Astrocyte (in vitro differentiated cells and primary cell): ENCODE measurements at regions not wholly inside any gene's neighbourhood (a gene's known extent, or its start where the extent isn't known, plus 50 kb on each side); places are given as distances from the start of the nearest gene placed in this dataset.

Experiments used
- DNase-seq: peaks from one replicate; pipeline ENCODE4 v3.0.0-alpha.2; 2010; ENCODE audit warnings: low read depth
- FAIRE-seq: peaks from 2 replicates; lab custom pipeline; 2011; peaks lifted over from hg19 to GRCh38; lab: Jason Lieb, UNC
- H2AFZ ChIP-seq: 2 replicates; pipeline ENCODE4 v1.6.0; 2012; ENCODE audit warnings: low read depth, low read length, inconsistent platforms
- H3K27ac ChIP-seq: 2 replicates; pipeline ENCODE4 v1.5.1; 2011; ENCODE audit warnings: low read depth, low read length, inconsistent platforms
- H3K27me3 ChIP-seq: 2 replicates; pipeline ENCODE4 v1.6.0; 2011; ENCODE audit warnings: low read length, inconsistent platforms; ENCODE audit not compliant: insufficient read depth
- H3K36me3 ChIP-seq: 2 replicates; pipeline ENCODE4 v1.5.1; 2011; ENCODE audit warnings: low read length, inconsistent platforms; ENCODE audit not compliant: insufficient read depth
- H3K4me1 ChIP-seq: 2 replicates; pipeline ENCODE4 v1.5.1; 2011; ENCODE audit warnings: low read length, inconsistent platforms; ENCODE audit not compliant: insufficient read depth
- H3K4me2 ChIP-seq: 2 replicates; pipeline ENCODE4 v1.6.0; 2012; ENCODE audit warnings: low read length, inconsistent platforms
- H3K4me3 ChIP-seq: 2 replicates; pipeline ENCODE4 v1.5.1; 2011; ENCODE audit warnings: low read depth, mild to moderate bottlenecking, low read length, inconsistent platforms; ENCODE audit not compliant: insufficient read depth
- H3K79me2 ChIP-seq: 2 replicates; pipeline ENCODE4 v1.6.0; 2012; ENCODE audit warnings: mild to moderate bottlenecking, low read length, inconsistent platforms; ENCODE audit not compliant: insufficient read depth
- H3K9ac ChIP-seq: 2 replicates; pipeline ENCODE4 v1.6.0; 2012; ENCODE audit warnings: mild to moderate bottlenecking, low read length, inconsistent platforms
- H3K9me3 ChIP-seq: 2 replicates; pipeline ENCODE4 v1.5.1; 2012; ENCODE audit warnings: low read depth, mild to moderate bottlenecking, low read length, inconsistent platforms; ENCODE audit not compliant: insufficient read depth
- H4K20me1 ChIP-seq: 2 replicates; pipeline ENCODE4 v1.6.0; 2012; ENCODE audit warnings: low read length, inconsistent platforms; ENCODE audit not compliant: insufficient read depth
- H3K27ac Mint-ChIP-seq: one replicate; pipeline ENCODE4 v1.8.0; 2021; ENCODE audit warnings: mild to moderate bottlenecking, mixed read lengths; ENCODE audit not compliant: unreplicated experiment
- H3K27me3 Mint-ChIP-seq: one replicate; pipeline ENCODE4 v1.8.0; 2021; ENCODE audit warnings: low read depth, mixed read lengths; ENCODE audit not compliant: unreplicated experiment
- H3K36me3 Mint-ChIP-seq: one replicate; pipeline ENCODE4 v1.8.0; 2021; ENCODE audit warnings: low read depth, mixed read lengths; ENCODE audit not compliant: unreplicated experiment
- H3K4me1 Mint-ChIP-seq: one replicate; pipeline ENCODE4 v1.8.0; 2021; ENCODE audit warnings: low read depth, mixed read lengths; ENCODE audit not compliant: unreplicated experiment
- H3K4me3 Mint-ChIP-seq: one replicate; pipeline ENCODE4 v1.8.0; 2021; ENCODE audit warnings: mild to moderate bottlenecking, moderate library complexity, mixed read lengths; ENCODE audit not compliant: unreplicated experiment
- H3K9me3 Mint-ChIP-seq: one replicate; pipeline ENCODE4 v1.8.0; 2021; ENCODE audit warnings: mild to moderate bottlenecking, mixed read lengths; ENCODE audit not compliant: unreplicated experiment
- EZH2 ChIP-seq: IDR thresholded peaks from 2 replicates; pipeline ENCODE4 v1.6.1; 2012; ENCODE audit warnings: mild to moderate bottlenecking, low read length, inconsistent platforms; ENCODE audit not compliant: insufficient read depth
- TF ChIP-seq, protein P1 (sequence below): IDR thresholded peaks from 2 replicates; pipeline ENCODE4 v1.5.1; 2011; ENCODE audit warnings: low read depth, mild to moderate bottlenecking, inconsistent platforms, low read length, moderate library complexity; ENCODE audit not compliant: insufficient read depth

DNA sequence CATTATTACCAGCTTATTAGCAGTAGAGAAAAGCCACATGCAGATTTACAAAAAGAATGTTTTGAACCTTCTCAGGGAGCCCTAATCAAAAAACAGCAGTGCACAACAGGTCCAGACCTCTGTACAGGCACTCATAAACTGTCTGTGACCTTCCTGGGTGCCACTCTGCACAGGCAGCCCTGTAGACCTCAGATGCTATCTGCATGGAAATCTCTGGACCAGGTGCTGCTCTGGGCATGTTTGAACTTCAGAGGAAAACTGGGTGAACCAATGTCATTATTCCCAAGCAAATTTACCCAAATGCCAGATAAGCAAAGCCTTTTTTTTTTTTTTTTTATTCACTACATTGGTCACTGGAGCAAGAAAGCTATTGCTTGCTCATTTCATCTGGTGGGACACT lies 104.2 kb downstream of the NPY start:
- H3K27ac ChIP-seq: no peak overlapping the region
- no peak overlapping the region for H2AFZ ChIP-seq
- H3K4me2 ChIP-seq: no peak overlapping the region
- H3K4me1 ChIP-seq: no peaks in the 10 kb centered on the region
- no peaks in the 10 kb centered on the region for H3K79me2 ChIP-seq
- Mint-ChIP-seq H3K4me1 (no peaks in the 10 kb centered on the region), H3K4me3 (no peak overlapping the region), H3K27me3 (no peaks in the 10 kb centered on the region), H3K9me3 (peaks cover 3% of the 10 kb centered on the region), H3K36me3 (no peaks in the 10 kb centered on the region), H3K27ac (no peak overlapping the region)
- TF ChIP-seq, protein P1, sequence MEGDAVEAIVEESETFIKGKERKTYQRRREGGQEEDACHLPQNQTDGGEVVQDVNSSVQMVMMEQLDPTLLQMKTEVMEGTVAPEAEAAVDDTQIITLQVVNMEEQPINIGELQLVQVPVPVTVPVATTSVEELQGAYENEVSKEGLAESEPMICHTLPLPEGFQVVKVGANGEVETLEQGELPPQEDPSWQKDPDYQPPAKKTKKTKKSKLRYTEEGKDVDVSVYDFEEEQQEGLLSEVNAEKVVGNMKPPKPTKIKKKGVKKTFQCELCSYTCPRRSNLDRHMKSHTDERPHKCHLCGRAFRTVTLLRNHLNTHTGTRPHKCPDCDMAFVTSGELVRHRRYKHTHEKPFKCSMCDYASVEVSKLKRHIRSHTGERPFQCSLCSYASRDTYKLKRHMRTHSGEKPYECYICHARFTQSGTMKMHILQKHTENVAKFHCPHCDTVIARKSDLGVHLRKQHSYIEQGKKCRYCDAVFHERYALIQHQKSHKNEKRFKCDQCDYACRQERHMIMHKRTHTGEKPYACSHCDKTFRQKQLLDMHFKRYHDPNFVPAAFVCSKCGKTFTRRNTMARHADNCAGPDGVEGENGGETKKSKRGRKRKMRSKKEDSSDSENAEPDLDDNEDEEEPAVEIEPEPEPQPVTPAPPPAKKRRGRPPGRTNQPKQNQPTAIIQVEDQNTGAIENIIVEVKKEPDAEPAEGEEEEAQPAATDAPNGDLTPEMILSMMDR: no peak
- no peak for TF ChIP-seq EZH2
- no peaks in the 10 kb centered on the region for H3K9me3 ChIP-seq
- no peaks in the 10 kb centered on the region for H3K27me3 ChIP-seq
- no peaks in the 10 kb centered on the region for H4K20me1 ChIP-seq
- DNase-seq: no peak
- no peaks in the 10 kb centered on the region for H3K36me3 ChIP-seq
- no peak overlapping the region for H3K4me3 ChIP-seq
- no peak overlapping the region for H3K9ac ChIP-seq
- no peak for FAIRE-seq

- TF ChIP-seq, protein P1: no peak
- TF ChIP-seq EZH2: no peak
- H3K36me3 ChIP-seq: no peaks in the 10 kb centered on the region
- no peak overlapping the region for H2AFZ ChIP-seq
- H3K9ac ChIP-seq: no peak overlapping the region
- H3K9me3 Mint-ChIP-seq: peaks cover 3% of the 10 kb centered on the region
- no peak overlapping the region for H3K4me3 Mint-ChIP-seq
- no peaks in the 10 kb centered on the region for H3K36me3 Mint-ChIP-seq
- H3K4me1 ChIP-seq: no peaks in the 10 kb centered on the region
- no peaks in the 10 kb centered on the region for H4K20me1 ChIP-seq
- H3K4me3 ChIP-seq: no peak overlapping the region
- DNase-seq (no peak), FAIRE-seq (no peak)
- peaks cover 3% of the 10 kb centered on the region for H3K27me3 Mint-ChIP-seq
- no peaks in the 10 kb centered on the region for H3K9me3 ChIP-seq
- H3K27me3 ChIP-seq: no peaks in the 10 kb centered on the region
- no peaks in the 10 kb centered on the region for H3K79me2 ChIP-seq
- no peaks in the 10 kb centered on the region for H3K4me1 Mint-ChIP-seq
- H3K4me2 ChIP-seq: no peak overlapping the region
- no peak overlapping the region for H3K27ac Mint-ChIP-seq
- no peak overlapping the region for H3K27ac ChIP-seq
Measured at GRCh38 chr7:24390376-24391157, 106.6 kb downstream of the NPY start.

- H3K9me3 ChIP-seq: no peaks in the 10 kb centered on the region
- H3K4me3 Mint-ChIP-seq: no peak overlapping the region
- no peak overlapping the region for H3K27ac ChIP-seq
- H3K36me3 Mint-ChIP-seq: no peaks in the 10 kb centered on the region
- TF ChIP-seq, protein P1: no peak
- TF ChIP-seq EZH2: no peak
- H3K36me3 ChIP-seq: no peaks in the 10 kb centered on the region
- no peaks in the 10 kb centered on the region for H4K20me1 ChIP-seq
- H3K4me1 ChIP-seq: no peaks in the 10 kb centered on the region
- no peaks in the 10 kb centered on the region for H3K9me3 Mint-ChIP-seq
- peaks cover 19% of the 10 kb centered on the region for H3K27me3 Mint-ChIP-seq
- FAIRE-seq (no peak), DNase-seq (no peak)
- H3K79me2 ChIP-seq: no peaks in the 10 kb centered on the region
- no peaks in the 10 kb centered on the region for H3K4me1 Mint-ChIP-seq
- H3K9ac ChIP-seq: no peak overlapping the region
- H3K27me3 ChIP-seq: no peaks in the 10 kb centered on the region
- no peak overlapping the region for H3K4me3 ChIP-seq
- H2AFZ ChIP-seq: no peak overlapping the region
- H3K27ac Mint-ChIP-seq: no peak overlapping the region
- H3K4me2 ChIP-seq: no peak overlapping the region
Measured at GRCh38 chr7:24392774-24393173, 108.8 kb downstream of the NPY start.
